ENCODE measurements at regions not wholly inside any gene's neighbourhood (a gene's known extent, or its start where the extent isn't known, plus 50 kb on each side); places are given as distances from the start of the nearest gene placed in this dataset.

GRCh38 chr1:88530246-88530645 lies 153.8 kb upstream of the PKN2 start:
- ChIA-PET POLR2A (interaction anchor here (0.5 kb wide), 1 partner anchor 635 kb away, joined by 3 read pairs; no protein-coding TSS in a partner anchor), CTCF (no interaction called here), SMC1A (ENCODE audit: uncharacterized antibody, unreplicated experiment) (no interaction called here), RAD21 (ENCODE audit: unreplicated experiment) (no interaction called here)
- BruUV-seq (replicated peaks), result no TSS peak
- H3K79me2 ChIP-seq (ENCODE audit: control insufficient read depth, insufficient read depth, low read length), result no peaks in the 10 kb centered on the region
- no peaks in the 10 kb centered on the region for H3K36me3 ChIP-seq (ENCODE audit: control insufficient read depth in 2 of 2, insufficient read depth in 2 of 2, low read length in 1 of 2)
- ATAC-seq (no peak), FAIRE-seq (no peak), DNase-seq (ENCODE audit: low read depth, low spot score) (no peak)
- H4K20me1 ChIP-seq (ENCODE audit: control insufficient read depth, insufficient read depth), result no peaks in the 10 kb centered on the region
- no peak overlapping the region for H3K9ac ChIP-seq (ENCODE audit: control insufficient read depth, insufficient read depth, low read length)
- H3K27ac ChIP-seq (ENCODE audit: control insufficient read depth, insufficient read depth), result no peak overlapping the region
- no peak overlapping the region for H3K4me3 ChIP-seq
- intact Hi-C loops (cut with micrococcal nuclease; ENCODE audit: unreplicated experiment) (no loop called here), in situ Hi-C loops (cut with MboI) (no loop called here)
- TF ChIP-seq PAX5 (IDR thresholded peaks at IDR 0.05; ENCODE audit: borderline replicate concordance, low read depth, low read length), result no peak
- no peak for TF ChIP-seq MLLT1 (IDR thresholded peaks at IDR 0.05)
- no peaks in the 10 kb centered on the region for H3K9me3 ChIP-seq (replicated peaks; ENCODE audit: control insufficient read depth, insufficient read depth, low read length)
- H3K27me3 ChIP-seq (replicated peaks in 1 of 2; ENCODE audit: control insufficient read depth in 2 of 2, insufficient read depth in 2 of 2, low read length in 1 of 2), result no peaks in the 10 kb centered on the region
- 12% methylated on average over 3 of the region's 3 CpGs for WGBS (ENCODE audit: insufficient coverage, insufficient replicate concordance, low lambda C conversion rate, missing lambda C conversion rate)
- no peak overlapping the region for H2AFZ ChIP-seq (ENCODE audit: control insufficient read depth, low read depth, low read length)
- H3K4me2 ChIP-seq (ENCODE audit: control insufficient read depth, insufficient read depth), result no peak overlapping the region
- no peaks in the 10 kb centered on the region for H3K4me1 ChIP-seq (ENCODE audit: control insufficient read depth, insufficient read depth, low read length)

- Histone ChIP-seq H3K36me3 (ENCODE audit: control insufficient read depth in 2 of 2, insufficient read depth in 2 of 2, low read length in 1 of 2) (no peaks in the 10 kb centered on the region), H3K9ac (ENCODE audit: control insufficient read depth, insufficient read depth, low read length) (no peak overlapping the region), H3K27me3 (replicated peaks in 1 of 2; ENCODE audit: control insufficient read depth in 2 of 2, insufficient read depth in 2 of 2, low read length in 1 of 2) (no peaks in the 10 kb centered on the region), H3K27ac (ENCODE audit: control insufficient read depth, insufficient read depth) (no peak overlapping the region), H2AFZ (ENCODE audit: control insufficient read depth, low read depth, low read length) (no peak overlapping the region), H3K4me1 (ENCODE audit: control insufficient read depth, insufficient read depth, low read length) (no peaks in the 10 kb centered on the region), H4K20me1 (ENCODE audit: control insufficient read depth, insufficient read depth) (no peaks in the 10 kb centered on the region), H3K4me2 (ENCODE audit: control insufficient read depth, insufficient read depth) (no peak overlapping the region), H3K79me2 (ENCODE audit: control insufficient read depth, insufficient read depth, low read length) (no peaks in the 10 kb centered on the region), H3K9me3 (replicated peaks; ENCODE audit: control insufficient read depth, insufficient read depth, low read length) (no peaks in the 10 kb centered on the region), H3K4me3 (no peak overlapping the region)
- CTCF ChIA-PET, result no interaction called here
- SMC1A ChIA-PET (ENCODE audit: uncharacterized antibody, unreplicated experiment), result no interaction called here
- in situ Hi-C loops (cut with MboI) (no loop called here), intact Hi-C loops (cut with micrococcal nuclease; ENCODE audit: unreplicated experiment) (no loop called here)
- no peak for ATAC-seq
- 45% methylated on average over 3 of the region's 3 CpGs for WGBS (ENCODE audit: insufficient coverage, insufficient replicate concordance, low lambda C conversion rate, missing lambda C conversion rate)
- DNase-seq (ENCODE audit: low read depth, low spot score), result no peak
- FAIRE-seq, result no peak
- RAD21 ChIA-PET (ENCODE audit: unreplicated experiment), result no interaction called here
- POLR2A ChIA-PET, result no interaction called here
- BruUV-seq (replicated peaks), result no TSS peak
- TF ChIP-seq LARP7 (IDR thresholded peaks at IDR 0.05) (no peak), NR2C1 (IDR thresholded peaks at IDR 0.05) (no peak), CEBPB (IDR thresholded peaks at IDR 0.05; ENCODE audit: borderline replicate concordance in 1 of 2, low read depth in 2 of 2, low read length in 2 of 2) (no peak), SMC3 (IDR thresholded peaks at IDR 0.05; ENCODE audit: borderline replicate concordance, low read length) (no peak), SPI1 (IDR thresholded peaks at IDR 0.05; ENCODE audit: borderline replicate concordance, insufficient read depth, low read depth, low read length) (no peak), ZNF207 (IDR thresholded peaks at IDR 0.05; ENCODE audit: borderline replicate concordance) (no peak), CUX1 (IDR thresholded peaks at IDR 0.05; ENCODE audit: insufficient replicate concordance, low read depth, low read length) (no peak), BHLHE40 (IDR thresholded peaks at IDR 0.05; ENCODE audit: borderline replicate concordance in 1 of 2, low read depth in 2 of 2, low read length in 1 of 2) (no peak), ZNF622 (IDR thresholded peaks at IDR 0.05) (no peak), DPF2 (IDR thresholded peaks at IDR 0.05) (no peak)
Measured at GRCh38 chr1:88537787-88538186, 146.3 kb upstream of the PKN2 start.

Data from GM12878 (cell line).